ENCODE measurements at regions not wholly inside any gene's neighbourhood (a gene's known extent, or its start where the extent isn't known, plus 50 kb on each side); places are given as distances from the start of the nearest gene placed in this dataset.
A peak's percentile ranks its signal among the peaks of the same experiment; 100 is the strongest.

DNA sequence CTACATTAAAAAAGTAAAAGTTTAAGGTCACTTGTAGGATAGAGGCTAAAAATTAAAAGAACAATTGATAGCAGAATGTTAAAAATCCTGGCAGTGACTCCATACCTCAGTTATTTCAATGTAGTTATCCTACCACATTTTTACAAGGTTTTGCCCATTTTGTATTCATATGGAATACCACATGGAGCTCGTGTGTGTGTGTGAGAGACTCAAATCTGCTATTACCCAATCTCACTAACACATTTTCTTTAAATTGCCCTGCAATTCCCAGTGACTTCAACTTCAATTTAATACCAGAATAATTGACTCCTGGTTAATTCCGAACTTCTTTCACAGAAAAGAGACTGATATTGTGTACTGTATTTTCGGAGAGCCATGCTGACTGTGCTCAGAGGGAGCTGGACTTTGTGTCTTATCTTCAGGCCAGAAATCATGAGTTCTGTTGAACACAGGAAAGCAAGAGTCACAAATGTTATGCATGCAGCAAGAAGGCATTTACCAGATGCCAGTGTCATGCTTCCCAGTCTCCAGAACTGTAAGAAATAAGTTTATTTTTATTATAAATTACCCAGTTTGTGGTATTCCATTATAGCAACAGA, 529.0 kb upstream of the NECTIN3 start:
- WGBS (ENCODE audit: extremely low coverage, insufficient read length, low lambda C conversion rate) = no CpG with 5 or more reads among the region's 3 CpGs

More for the DNA sequence above, 529.0 kb upstream of the NECTIN3 start:
- Histone ChIP-seq H4K5ac (ENCODE audit: insufficient read length, low read depth, low read length) (no peak overlapping the region), H3K18ac (ENCODE audit: insufficient read length, low read depth, low read length) (no peak overlapping the region), H3K23ac (ENCODE audit: insufficient read length, low read depth, low read length) (no peak overlapping the region), H4K8ac (replicated peaks; ENCODE audit: insufficient read length, low read depth, low read length) (no peak overlapping the region), H2BK120ac (ENCODE audit: low read depth, low read length, poor library complexity, severe bottlenecking) (no peak overlapping the region), H3K56ac (ENCODE audit: insufficient read length, low read depth, low read length) (no peak overlapping the region), H3K4me1 (ENCODE audit: insufficient read depth, low read length) (no peaks in the 10 kb centered on the region), H2BK20ac (ENCODE audit: low read depth, low read length, poor library complexity, severe bottlenecking) (no peak overlapping the region), H3K9ac (ENCODE audit: extremely low read depth, insufficient read length, low read length) (no peak overlapping the region), H3K79me2 (ENCODE audit: insufficient read depth, low read length) (no peaks in the 10 kb centered on the region), H3K4me2 (ENCODE audit: insufficient read depth, insufficient read length, low read length) (no peak overlapping the region), H3T11ph (ENCODE audit: low read length) (no peak overlapping the region), H3K14ac (ENCODE audit: insufficient read depth, low read length) (no peak overlapping the region), H3K27me3 (ENCODE audit: insufficient read depth, low read length) (no peaks in the 10 kb centered on the region), H3K4ac (ENCODE audit: low read depth, low read length) (no peak overlapping the region), H2AK5ac (ENCODE audit: insufficient read length, low read length) (no peak overlapping the region), H2BK5ac (ENCODE audit: insufficient read length, low read length) (no peak overlapping the region), H3K27ac (ENCODE audit: insufficient read length, low read depth, low read length) (no peak overlapping the region), H4K20me1 (ENCODE audit: control insufficient read depth, insufficient read depth, insufficient read length) (no peaks in the 10 kb centered on the region), H2BK15ac (ENCODE audit: low read depth, low read length) (no peak overlapping the region), H2AFZ (ENCODE audit: low read length) (peak overlapping the region; percentile 89), H3K23me2 (ENCODE audit: insufficient read length, low read depth, low read length, poor library complexity, severe bottlenecking) (no peaks in the 10 kb centered on the region), H3K9me3 (ENCODE audit: control insufficient read depth, low read depth, low read length) (no peaks in the 10 kb centered on the region), H3K79me1 (ENCODE audit: insufficient read depth, low read depth, low read length, poor library complexity, severe bottlenecking) (no peaks in the 10 kb centered on the region), H2BK12ac (ENCODE audit: insufficient read length, low read depth, low read length) (no peak overlapping the region), H4K91ac (ENCODE audit: insufficient read length, low read depth, low read length) (no peak overlapping the region)
- Mint-ChIP-seq H3K27me3 (ENCODE audit: low read depth) (no peaks in the 10 kb centered on the region), H3K27ac (peak overlapping the region in 2 of 3 experiments; percentile 17 to 55; a peak in 2 of 7 replicates), H3K9me3 (peaks cover 2 to 3% of the 10 kb centered on the region in 2 experiments; a peak in 2 of 5 replicates), H3K4me1 (peaks cover 15 to 23% of the 10 kb centered on the region in 2 experiments; a peak in 3 of 4 replicates), H3K4me3 (no peak overlapping the region), H3K36me3 (ENCODE audit: insufficient read depth in 1 of 3, low read depth in 3 of 3) (peaks cover 0 to 4% (median 2%) of the 10 kb centered on the region in 3 experiments; a peak in 2 of 7 replicates)
- DNase-seq = no peak
- TF ChIP-seq, protein P1, sequence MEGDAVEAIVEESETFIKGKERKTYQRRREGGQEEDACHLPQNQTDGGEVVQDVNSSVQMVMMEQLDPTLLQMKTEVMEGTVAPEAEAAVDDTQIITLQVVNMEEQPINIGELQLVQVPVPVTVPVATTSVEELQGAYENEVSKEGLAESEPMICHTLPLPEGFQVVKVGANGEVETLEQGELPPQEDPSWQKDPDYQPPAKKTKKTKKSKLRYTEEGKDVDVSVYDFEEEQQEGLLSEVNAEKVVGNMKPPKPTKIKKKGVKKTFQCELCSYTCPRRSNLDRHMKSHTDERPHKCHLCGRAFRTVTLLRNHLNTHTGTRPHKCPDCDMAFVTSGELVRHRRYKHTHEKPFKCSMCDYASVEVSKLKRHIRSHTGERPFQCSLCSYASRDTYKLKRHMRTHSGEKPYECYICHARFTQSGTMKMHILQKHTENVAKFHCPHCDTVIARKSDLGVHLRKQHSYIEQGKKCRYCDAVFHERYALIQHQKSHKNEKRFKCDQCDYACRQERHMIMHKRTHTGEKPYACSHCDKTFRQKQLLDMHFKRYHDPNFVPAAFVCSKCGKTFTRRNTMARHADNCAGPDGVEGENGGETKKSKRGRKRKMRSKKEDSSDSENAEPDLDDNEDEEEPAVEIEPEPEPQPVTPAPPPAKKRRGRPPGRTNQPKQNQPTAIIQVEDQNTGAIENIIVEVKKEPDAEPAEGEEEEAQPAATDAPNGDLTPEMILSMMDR (conservative IDR thresholded peaks at IDR 0.05) = no peak

Measured in H9 (cell line).